D721Med (cell line): ENCODE measurements at regions not wholly inside any gene's neighbourhood (a gene's known extent, or its start where the extent isn't known, plus 50 kb on each side); places are given as distances from the start of the nearest gene placed in this dataset.

Experiments used
- DNase-seq: peaks from one replicate; pipeline ENCODE4 v3.0.0; 2011; ENCODE audit warnings: low spot score; ENCODE audit not compliant: insufficient read length
- FAIRE-seq: peaks from 2 replicates; lab custom pipeline; 2011; peaks lifted over from hg19 to GRCh38; lab: Jason Lieb, UNC
- CTCF ChIP-seq: IDR thresholded peaks from 2 replicates; pipeline ENCODE4 v1.5.1; 2012; ENCODE audit warnings: mild to moderate bottlenecking, control low read depth; ENCODE audit not compliant: insufficient read depth; ENCODE audit errors: missing control alignments

GRCh38 chr4:170674176-170674575 is 584.4 kb upstream of the AADAT start:
- TF ChIP-seq CTCF = no peak
- DNase-seq = no peak
- FAIRE-seq = no peak

GRCh38 chr4:170672381-170672965 is 582.7 kb upstream of the AADAT start:
- FAIRE-seq (no peak), DNase-seq (no peak)
- no peak for TF ChIP-seq CTCF

- FAIRE-seq = peak; percentile 44
- TF ChIP-seq CTCF = no peak
- DNase-seq = no peak
Observed at GRCh38 chr4:170671171-170671570, 581.4 kb upstream of the AADAT start.

- DNase-seq = no peak
- TF ChIP-seq CTCF = no peak
- FAIRE-seq = no peak
Observed at GRCh38 chr4:170667814-170668213, 578.1 kb upstream of the AADAT start.

GRCh38 chr4:170666909-170667308 is 577.2 kb upstream of the AADAT start:
- FAIRE-seq = no peak
- no peak for DNase-seq
- TF ChIP-seq CTCF = no peak

GRCh38 chr4:170662250-170662649 is 572.5 kb upstream of the AADAT start:
- no peak for TF ChIP-seq CTCF
- FAIRE-seq (no peak), DNase-seq (no peak)

GRCh38 chr4:170657761-170658160 is 568.0 kb upstream of the AADAT start:
- DNase-seq (no peak), FAIRE-seq (no peak)
- no peak for TF ChIP-seq CTCF
